Activated CD8-positive, alpha-beta memory T cell treated with anti-CD3 and anti-CD28 coated beads for 1 hour (primary cell): ENCODE measurements at regions not wholly inside any gene's neighbourhood (a gene's known extent, or its start where the extent isn't known, plus 50 kb on each side); places are given as distances from the start of the nearest gene placed in this dataset.
"Not testable (repeated sequence)": the region's sequence is repeated elsewhere in the genome, so short reads cannot be mapped to it uniquely, and the experiment has no call there.

Experiments used
- DNase-seq, 2 donors: peaks; one replicate each; pipeline ENCODE4 v3.0.0-alpha.2; 2020; ENCODE audit warnings: low read depth in 1 of 2; ENCODE audit errors: extremely low read depth in 1 of 2

GRCh38 chr16:65716737-65717700 is 595.2 kb upstream of the CDH11 start:
- DNase-seq: no peak

- DNase-seq: no peak
Observed at GRCh38 chr16:65713181-65713808, 591.4 kb upstream of the CDH11 start.

- DNase-seq: no peak
Observed at GRCh38 chr16:65710107-65710506, 588.2 kb upstream of the CDH11 start.

GRCh38 chr16:65704866-65705265 is 583.0 kb upstream of the CDH11 start:
- no peak for DNase-seq

GRCh38 chr16:65702707-65703402 is 581.0 kb upstream of the CDH11 start:
- DNase-seq: no peak

- DNase-seq: no peak
Observed at GRCh38 chr16:65700596-65700995, 578.7 kb upstream of the CDH11 start.

GRCh38 chr16:65698791-65699321 is 577.0 kb upstream of the CDH11 start:
- DNase-seq: no peak

GRCh38 chr16:65697521-65697920 is 575.7 kb upstream of the CDH11 start:
- no peak for DNase-seq

- no peak for DNase-seq
Observed at GRCh38 chr16:65697065-65697464, 575.2 kb upstream of the CDH11 start.

- DNase-seq: not testable (repeated sequence)
Observed at GRCh38 chr16:65691846-65692245, 570.0 kb upstream of the CDH11 start.

- no peak for DNase-seq
Observed at GRCh38 chr16:65689726-65690125, 567.9 kb upstream of the CDH11 start.

- DNase-seq: no peak
Observed at GRCh38 chr16:65688301-65688700, 566.4 kb upstream of the CDH11 start.

- DNase-seq: no peak
Observed at GRCh38 chr16:65684230-65684629, 562.4 kb upstream of the CDH11 start.

- DNase-seq: no peak
Observed at GRCh38 chr16:65681406-65681805, 559.5 kb upstream of the CDH11 start.

- DNase-seq: no peak
Observed at GRCh38 chr16:65679785-65680184, 557.9 kb upstream of the CDH11 start.

- DNase-seq: no peak
Observed at GRCh38 chr16:65675161-65675560, 553.3 kb upstream of the CDH11 start.

- no peak for DNase-seq
Observed at GRCh38 chr16:65672960-65673359, 551.1 kb upstream of the CDH11 start.

- no peak for DNase-seq
Observed at GRCh38 chr16:65671071-65671470, 549.2 kb upstream of the CDH11 start.

GRCh38 chr16:65668064-65668595 is 546.3 kb upstream of the CDH11 start:
- no peak for DNase-seq

- no peak for DNase-seq
Observed at GRCh38 chr16:65667011-65667578, 545.2 kb upstream of the CDH11 start.
